SW480 (cell line): ENCODE measurements at regions not wholly inside any gene's neighbourhood (a gene's known extent, or its start where the extent isn't known, plus 50 kb on each side); places are given as distances from the start of the nearest gene placed in this dataset.
"Not testable (repeated sequence)": the region's sequence is repeated elsewhere in the genome, so short reads cannot be mapped to it uniquely, and the experiment has no call there.

Source experiments
- DNase-seq: peaks from one replicate; pipeline ENCODE4 v3.0.0-alpha.2; 2016; ENCODE audit warnings: low spot score

- DNase-seq: no peak
Measured at GRCh38 chr2:43071599-43072550, 154.5 kb downstream of the ZFP36L2 start.

DNA sequence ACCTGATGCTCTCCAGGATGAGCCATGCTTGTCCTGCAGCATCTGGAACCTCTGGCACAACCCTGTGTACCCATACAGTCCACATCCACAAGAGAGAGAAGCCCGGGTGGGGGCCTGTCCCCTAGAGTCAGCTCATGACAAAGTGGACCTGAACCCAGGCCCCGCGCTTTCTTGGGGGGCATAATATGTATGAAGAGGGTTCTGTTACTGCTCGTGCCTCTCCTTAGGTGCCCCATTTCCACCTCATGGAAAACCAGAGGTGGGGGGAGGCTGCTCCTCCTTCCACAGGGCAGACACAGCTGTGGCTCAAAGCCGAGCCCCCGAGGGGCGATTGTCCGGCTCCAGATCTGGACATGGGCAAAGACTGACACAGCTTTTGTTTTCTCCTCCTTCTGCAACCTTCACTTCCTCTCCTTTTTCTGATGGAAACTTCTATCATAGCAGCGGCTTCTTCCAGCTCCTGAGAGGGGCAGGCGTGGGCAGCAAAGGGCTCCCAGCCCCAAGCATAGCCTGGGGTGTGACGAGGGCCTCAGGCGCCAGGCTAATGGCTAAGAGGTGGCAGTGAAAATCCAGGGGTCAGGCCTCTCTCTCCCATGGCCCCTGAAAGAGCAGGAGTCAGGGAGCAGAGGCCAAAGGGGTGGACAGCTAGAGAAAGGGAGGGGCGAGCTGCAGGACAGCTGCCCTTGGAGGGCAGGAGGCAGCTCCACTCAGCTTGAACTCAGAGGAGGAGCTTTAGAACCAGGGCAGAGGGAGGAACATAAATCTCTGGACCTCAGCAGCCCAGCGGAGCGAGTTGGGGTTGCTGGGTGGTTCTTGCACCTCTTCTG, 155.5 kb downstream of the ZFP36L2 start:
- no peak for DNase-seq

DNA sequence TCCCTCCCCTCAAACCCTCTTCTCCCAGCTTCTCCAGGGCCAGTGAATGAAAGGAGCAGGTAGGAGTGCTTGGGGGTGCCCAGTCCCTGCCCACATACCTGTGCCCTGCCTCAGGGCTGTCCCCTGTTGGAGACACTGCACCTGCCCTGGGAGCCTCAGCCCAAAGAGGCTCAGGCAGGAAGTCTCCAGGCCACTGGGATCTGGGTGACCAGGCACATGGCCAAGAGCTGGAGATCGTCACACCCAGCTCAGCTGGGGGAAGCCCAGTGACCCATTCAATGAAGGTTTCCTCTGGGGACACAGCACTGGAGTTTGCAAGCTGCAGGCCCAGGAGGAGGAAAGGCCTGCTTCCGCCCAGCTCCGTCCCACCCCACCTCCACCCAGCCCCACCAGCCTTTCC, 156.4 kb downstream of the ZFP36L2 start:
- no peak for DNase-seq

DNA sequence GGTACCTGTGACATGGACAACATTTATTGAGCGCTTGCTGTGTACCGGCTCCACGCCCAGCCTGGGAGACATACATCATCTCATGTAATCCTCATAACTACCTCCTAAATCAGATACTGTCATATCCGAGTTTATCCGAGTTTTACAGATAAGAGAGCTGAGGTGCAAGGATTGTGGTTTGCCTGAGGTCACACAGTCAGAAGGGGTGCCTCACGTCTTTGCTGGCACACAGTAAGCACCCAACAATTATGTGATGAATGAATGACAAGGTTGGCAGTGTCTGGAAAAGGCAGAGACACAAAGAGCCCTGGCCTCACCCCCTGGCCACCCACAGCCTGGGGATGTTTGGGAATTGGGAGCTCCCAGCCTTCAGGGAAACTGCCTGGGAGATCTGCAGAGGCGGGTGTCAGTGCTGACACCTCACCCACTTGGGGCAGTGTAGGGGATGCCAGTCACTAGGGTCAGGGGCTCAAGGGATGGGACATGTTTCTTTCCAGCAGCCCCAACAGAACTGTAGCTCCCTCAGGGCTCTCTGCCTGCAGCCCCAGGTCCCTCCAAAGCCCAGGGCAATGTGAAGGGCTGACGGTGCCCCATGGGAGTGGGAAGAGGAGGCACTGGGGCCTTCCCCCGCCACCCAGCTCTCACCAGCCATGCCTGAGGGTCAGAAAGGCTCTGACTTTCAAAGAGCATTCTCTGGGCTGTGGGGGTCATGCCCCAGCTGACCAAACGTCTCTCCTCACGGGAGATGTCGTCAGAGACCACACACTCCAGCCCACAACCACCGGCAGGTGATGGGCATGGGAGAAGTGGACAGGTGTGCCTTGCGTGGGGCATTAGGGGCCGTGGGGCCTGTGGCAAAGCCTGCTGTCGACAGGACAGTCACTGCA, 157.5 kb downstream of the ZFP36L2 start:
- no peak for DNase-seq

DNA sequence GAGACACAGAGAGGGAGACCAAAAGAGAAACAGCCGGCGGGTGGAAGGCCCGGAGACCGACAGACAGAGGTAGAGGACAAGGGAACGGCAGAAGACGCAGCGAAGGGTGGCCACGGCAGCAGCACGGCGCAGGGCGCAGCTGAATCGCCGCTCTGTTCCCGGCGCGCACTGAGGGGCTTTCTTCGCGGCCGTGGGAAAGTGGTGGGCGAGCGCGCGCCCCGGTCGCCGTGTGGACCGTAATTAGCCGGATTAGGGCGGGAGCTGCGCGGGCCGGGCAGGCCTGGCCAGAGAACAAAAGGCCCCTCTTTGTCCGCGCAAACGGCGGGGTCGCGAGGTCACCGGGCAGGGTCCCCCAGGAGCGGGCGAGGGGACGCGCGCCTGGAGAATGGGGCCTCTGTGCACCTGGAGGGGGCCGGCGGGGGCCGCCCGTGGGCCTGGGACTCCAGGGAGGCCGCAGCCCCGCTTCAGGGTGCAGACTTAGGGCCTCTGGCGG, 158.3 kb downstream of the ZFP36L2 start:
- DNase-seq: no peak

- DNase-seq: no peak
Measured at GRCh38 chr2:43067254-43068040, 159.0 kb downstream of the ZFP36L2 start.

GRCh38 chr2:43066541-43067253, 159.7 kb downstream of the ZFP36L2 start:
- DNase-seq: not testable (repeated sequence)

DNA sequence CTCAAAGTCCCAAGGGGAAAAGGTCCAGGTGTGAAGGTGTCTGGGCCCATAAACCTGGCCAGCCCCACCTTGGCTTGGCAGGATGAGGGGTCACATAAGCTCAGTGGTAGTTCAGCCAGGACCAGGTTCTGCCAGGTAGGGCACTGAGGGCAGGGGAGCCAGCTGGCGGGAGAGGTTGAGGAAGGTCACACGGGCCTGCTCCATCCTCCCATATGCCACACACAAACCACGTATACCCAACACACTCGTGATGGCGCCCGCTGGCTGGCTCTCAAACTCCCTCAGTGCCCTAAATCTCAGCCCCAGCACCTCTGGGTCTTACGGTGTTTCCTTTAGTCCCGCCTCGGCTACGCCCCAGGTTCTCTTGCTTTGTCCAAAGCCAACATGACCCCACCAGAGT, 160.5 kb downstream of the ZFP36L2 start:
- no peak for DNase-seq

DNA sequence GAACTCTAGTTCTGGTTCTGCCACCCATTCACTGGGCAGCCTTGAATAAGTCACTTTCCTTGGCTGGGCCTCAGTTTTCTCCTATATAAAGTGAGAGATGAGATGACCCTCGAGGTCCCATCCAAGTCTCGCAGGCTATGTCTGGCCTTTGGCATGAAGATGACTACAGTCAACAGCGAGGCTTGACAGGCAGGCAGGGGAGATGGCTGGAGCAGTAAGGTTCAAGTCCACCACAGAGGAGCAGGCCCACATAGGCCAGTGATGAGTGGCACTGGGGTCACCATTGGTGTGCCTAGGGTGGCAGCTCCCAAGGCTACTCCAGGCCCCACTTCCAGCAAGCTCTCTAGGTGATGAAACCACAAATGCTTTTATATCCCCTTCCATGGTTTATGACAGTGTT, 161.4 kb downstream of the ZFP36L2 start:
- DNase-seq: no peak

DNA sequence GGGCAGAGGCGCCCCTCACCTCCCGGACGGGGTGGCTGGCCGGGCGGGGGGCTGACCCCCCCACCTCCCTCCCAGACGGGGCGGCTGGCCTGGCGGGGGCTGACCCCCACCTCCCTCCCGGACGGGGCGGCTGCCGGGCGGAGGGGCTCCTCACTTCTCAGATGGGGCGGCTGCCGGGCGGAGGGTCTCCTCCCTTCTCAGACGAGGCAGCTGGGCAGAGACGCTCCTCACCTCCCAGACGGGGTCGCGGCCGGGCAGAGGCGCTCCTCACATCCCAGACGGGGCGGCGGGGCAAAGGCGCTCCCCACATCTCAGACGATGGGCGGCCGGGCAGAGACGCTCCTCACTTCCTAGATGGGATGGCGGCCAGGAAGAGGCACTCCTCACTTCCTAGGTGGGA, 163.3 kb downstream of the ZFP36L2 start:
- not testable (repeated sequence) for DNase-seq

DNA sequence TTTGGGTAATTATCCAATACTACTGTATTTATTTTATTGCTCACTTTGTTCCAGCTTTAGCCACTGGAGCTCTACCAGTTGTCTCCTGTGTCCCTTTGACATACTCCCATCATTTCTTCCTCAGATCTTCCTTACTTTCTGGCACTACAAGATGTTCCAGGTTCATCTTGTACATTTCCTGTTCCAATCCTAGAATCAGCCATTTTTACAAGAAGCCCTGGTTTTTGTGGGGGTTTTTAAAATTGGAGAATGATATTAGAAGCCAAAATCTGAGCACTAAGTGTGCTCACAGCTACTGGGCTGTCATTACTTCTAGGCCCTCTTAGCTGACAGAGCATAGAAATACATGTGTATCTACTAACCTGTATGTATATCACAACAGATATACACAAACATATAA, 164.3 kb downstream of the ZFP36L2 start:
- no peak for DNase-seq

- DNase-seq: no peak
Measured at GRCh38 chr2:43060390-43061016, 165.9 kb downstream of the ZFP36L2 start.

DNA sequence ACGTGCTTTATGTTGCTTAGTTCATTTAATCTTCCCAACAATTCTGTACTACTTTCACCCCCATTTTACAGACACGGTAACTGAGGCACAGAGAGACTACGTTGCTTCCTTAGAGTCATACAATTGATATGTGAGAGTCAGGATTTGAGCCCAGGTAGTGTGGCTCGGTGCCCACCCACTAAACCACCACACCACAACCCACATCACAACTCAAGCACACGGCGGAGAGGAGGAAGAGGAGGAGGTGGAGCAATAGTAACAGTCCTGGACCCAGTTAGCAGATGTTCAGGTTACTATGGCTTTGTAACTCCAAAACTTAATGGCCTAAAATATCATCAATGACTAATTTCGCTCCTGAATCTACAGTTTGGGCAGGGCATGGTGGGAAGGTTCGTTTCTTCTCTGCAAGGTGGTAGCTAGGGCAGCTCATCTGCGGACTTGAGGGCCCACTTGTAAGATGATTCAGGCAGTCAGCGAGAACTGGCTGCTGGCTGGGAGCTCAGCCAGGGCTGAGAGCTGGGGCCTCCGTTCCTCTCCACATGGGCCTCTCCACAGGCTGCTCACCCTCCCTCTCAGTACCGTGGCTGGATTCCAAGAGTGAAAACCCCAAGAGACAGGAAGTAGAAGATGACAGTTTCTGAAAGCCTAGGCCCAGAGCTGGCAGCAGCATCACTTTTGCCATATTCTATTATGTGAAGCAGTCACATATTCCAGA, 167.1 kb downstream of the ZFP36L2 start:
- no peak for DNase-seq

DNA sequence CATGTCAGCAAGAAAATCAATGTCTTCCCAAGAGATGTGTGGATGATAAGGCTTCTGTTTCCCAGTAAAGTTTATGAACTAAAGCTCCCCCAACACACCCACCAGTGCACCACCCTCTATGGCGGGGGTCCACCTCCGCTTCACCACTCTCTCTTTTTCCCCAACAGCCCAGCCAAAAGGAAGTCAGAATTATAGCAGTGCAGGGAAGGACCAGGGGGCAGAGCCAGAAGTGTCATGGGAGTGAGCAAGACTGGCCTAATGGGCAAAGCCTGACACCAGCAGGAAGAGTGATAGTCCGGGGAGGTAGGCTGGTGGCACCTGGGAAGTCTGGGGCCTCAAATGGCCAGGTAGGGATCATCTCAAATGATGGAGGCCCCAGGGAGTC, 167.7 kb downstream of the ZFP36L2 start:
- DNase-seq: no peak

GRCh38 chr2:43057742-43058725, 168.4 kb downstream of the ZFP36L2 start:
- DNase-seq: no peak

GRCh38 chr2:43057026-43057741, 169.2 kb downstream of the ZFP36L2 start:
- DNase-seq: no peak

DNA sequence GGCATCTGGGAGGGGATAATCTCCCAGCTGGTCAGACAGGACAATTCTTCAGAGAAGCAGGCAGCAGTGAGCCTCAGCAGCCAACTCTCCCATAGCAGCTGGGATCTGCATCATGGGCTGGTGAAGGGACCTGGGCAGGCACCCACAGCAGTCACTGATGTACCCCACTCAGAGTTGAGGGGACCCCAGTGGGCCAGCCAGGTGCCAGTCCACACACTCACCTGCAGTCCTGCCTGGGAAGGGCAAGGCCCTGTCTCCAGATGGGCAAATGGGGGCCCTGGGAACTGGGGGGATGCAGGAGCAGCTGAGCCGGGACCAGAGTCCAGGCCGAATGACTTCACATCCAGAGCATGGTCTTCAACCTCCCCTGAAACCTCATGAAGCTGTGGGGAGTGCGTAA, 170.4 kb downstream of the ZFP36L2 start:
- DNase-seq: no peak
